HCT116 (cell line): ENCODE measurements at regions not wholly inside any gene's neighbourhood (a gene's known extent, or its start where the extent isn't known, plus 50 kb on each side); places are given as distances from the start of the nearest gene placed in this dataset.

ENCODE experiments used
- ATAC-seq: fragments of 200-7000 bp; cut with Tn5 transposase; 2 replicates; pipeline ENCODE4 v1.9.1; 2020; ENCODE audit warnings: mild to moderate bottlenecking, moderate library complexity
- BruUV-seq: library from RNA; stranded (reverse); fragments of 400-500 nt; replicated peaks from 2 replicates; lab custom pipeline; 2021; lab: Mats Ljungman, UMichigan
- CTCF ChIA-PET: fragments of 300-600 bp; sonication (Branson Sonifier 250); formaldehyde crosslinking; loops from one replicate; lab custom pipeline; 2021; ENCODE audit warnings: antibody characterized with exemption; lab: Charles Lee
- POLR2A ChIA-PET: fragments of 300-600, 350-600 bp; sonication (Branson Sonifier 250); formaldehyde crosslinking; loops from one replicate; lab custom pipeline; 2021; ENCODE audit warnings: antibody characterized with exemption; lab: Charles Lee
- RAD21 ChIA-PET, 2 experiments: fragments of 300-600 bp; sonication (Branson Sonifier 250); formaldehyde crosslinking; loops; one replicate each; lab custom pipeline; 2023; ENCODE audit warnings: low total read pairs in 2 of 2; ENCODE audit not compliant: uncharacterized antibody in 2 of 2, unreplicated experiment in 2 of 2, low non-redundant PET in 1 of 2; lab: Charles Lee
- DNase-seq: peaks from one replicate; pipeline ENCODE4 v3.0.0-alpha.2; 2010; ENCODE audit warnings: low read depth, low spot score
- H2AFZ ChIP-seq: fragments of 200-600 bp; shearing (Covaris generic), sonication (generic); 2 replicates; pipeline ENCODE4 v1.6.1; 2017; ENCODE audit warnings: low read depth, mixed run types, mixed read lengths, antibody characterized with exemption, low read length; ENCODE audit not compliant: poor library complexity, severe bottlenecking
- H3K27ac ChIP-seq: 2 replicates; pipeline ENCODE4 v1.5.1; 2012; ENCODE audit warnings: low read depth, low read length
- H3K27me3 ChIP-seq: fragments of 200-600 bp; sonication (generic); 2 replicates; pipeline ENCODE4 v1.6.1; 2016; ENCODE audit warnings: mixed run types, low read length, mixed read lengths; ENCODE audit not compliant: insufficient read depth
- H3K36me3 ChIP-seq, 2 experiments: fragments of 200-500 bp in 1 of 2; fragments of 200-600 bp in 1 of 2; sonication (Bioruptor generic) in 1 of 2; sonication (generic) in 1 of 2; 2 replicates each; pipeline versions ENCODE4 v1.5.1 to v1.6.1; 2014 to 2016; ENCODE audit warnings: low read length in 2 of 2, inconsistent platforms in 1 of 2, mixed read lengths in 1 of 2, mixed run types in 1 of 2; ENCODE audit not compliant: insufficient read depth in 2 of 2, control insufficient read depth in 1 of 2
- H3K4me1 ChIP-seq, 2 experiments: fragments of 200-600 bp in 1 of 2; sonication (generic) in 1 of 2; 2 replicates each; pipeline versions ENCODE4 v1.5.1 to v1.6.1; 2012 to 2017; ENCODE audit warnings: low read length in 2 of 2, inconsistent platforms in 1 of 2, mild to moderate bottlenecking in 1 of 2, mixed read lengths in 1 of 2, mixed run types in 1 of 2, moderate library complexity in 1 of 2; ENCODE audit not compliant: insufficient read depth in 2 of 2, control insufficient read depth in 1 of 2
- H3K4me2 ChIP-seq: fragments of 200-600 bp; sonication (generic); 2 replicates; pipeline ENCODE4 v1.6.1; 2017; ENCODE audit warnings: mixed run types, low read length, mixed read lengths
- H3K4me3 ChIP-seq, 2 experiments: fragments of 200-600 bp in 1 of 2; sonication (generic) in 1 of 2; replicated peaks in 1 of 2; 2 replicates each; pipeline ENCODE4 v1.5.1; 2011 to 2016; ENCODE audit warnings: low read length in 2 of 2, control low read depth in 1 of 2, low read depth in 1 of 2, mild to moderate bottlenecking in 1 of 2, mixed read lengths in 1 of 2, mixed run types in 1 of 2
- H3K79me2 ChIP-seq: fragments of 200-600 bp; sonication (generic); 2 replicates; pipeline ENCODE4 v1.6.1; 2017; ENCODE audit warnings: mild to moderate bottlenecking, mixed run types, low read length, moderate library complexity, mixed read lengths; ENCODE audit not compliant: insufficient read depth
- H3K9ac ChIP-seq: fragments of 200-600 bp; sonication (generic); 2 replicates; pipeline ENCODE4 v1.6.1; 2016; ENCODE audit warnings: low read length, mixed read lengths
- H3K9me2 ChIP-seq: fragments of 200-600 bp; sonication (generic), shearing (Covaris generic); 2 replicates; pipeline ENCODE4 v1.6.1; 2017; ENCODE audit warnings: mixed run types, mild to moderate bottlenecking, moderate library complexity; ENCODE audit not compliant: insufficient read depth
- H3K9me3 ChIP-seq, 2 experiments: fragments of 200-500 bp in 1 of 2; fragments of 200-600 bp in 1 of 2; sonication (Bioruptor generic) in 1 of 2; sonication (generic) in 1 of 2; 2 replicates each; pipeline ENCODE4 v1.6.1; 2014 to 2017; ENCODE audit warnings: low read length in 2 of 2, mixed read lengths in 2 of 2, inconsistent platforms in 1 of 2, low read depth in 1 of 2, mild to moderate bottlenecking in 1 of 2, mixed run types in 1 of 2, moderate library complexity in 1 of 2; ENCODE audit not compliant: control insufficient read depth in 1 of 2, insufficient read depth in 1 of 2
- H4K20me1 ChIP-seq: fragments of 200-600 bp; sonication (generic), shearing (Covaris generic); 2 replicates; pipeline ENCODE4 v1.6.1; 2017; ENCODE audit warnings: mixed run types, mild to moderate bottlenecking, moderate library complexity; ENCODE audit not compliant: insufficient read depth
- CBX3 ChIP-seq: IDR thresholded peaks from 2 replicates; pipeline ENCODE4 v1.6.1; 2012; ENCODE audit warnings: low read depth
- CTCF ChIP-seq, 3 experiments: fragments of 200-600 bp in 1 of 3; sonication (generic) in 1 of 3; IDR thresholded peaks in 2 of 3; conservative IDR thresholded peaks in 1 of 3; 2 replicates each; pipeline ENCODE4 v1.5.1; 2012 to 2017; ENCODE audit warnings: low read depth in 2 of 3, low read length in 2 of 3, antibody characterized with exemption in 1 of 3, borderline replicate concordance in 1 of 3, control low read depth in 1 of 3, mild to moderate bottlenecking in 1 of 3, mixed read lengths in 1 of 3, mixed run types in 1 of 3, moderate library complexity in 1 of 3; ENCODE audit not compliant: insufficient read depth in 1 of 3
- ELF1 ChIP-seq: IDR thresholded peaks from 2 replicates; pipeline ENCODE4 v1.6.1; 2012; ENCODE audit warnings: low read depth, borderline replicate concordance
- EZH2 ChIP-seq: fragments of 200-600 bp; sonication (generic); IDR thresholded peaks from 2 replicates; pipeline ENCODE4 v1.6.1; 2017; ENCODE audit warnings: antibody characterized with exemption, mixed run types
- EZH2phosphoT487 ChIP-seq: fragments of 200-600 bp; IDR thresholded peaks from 2 replicates; pipeline ENCODE4 v1.6.1; 2018; ENCODE audit warnings: antibody characterized with exemption, borderline replicate concordance
- FOSL1 ChIP-seq: IDR thresholded peaks from 2 replicates; pipeline ENCODE4 v1.6.1; 2012; ENCODE audit warnings: low read depth
- JUND ChIP-seq: IDR thresholded peaks from 2 replicates; pipeline ENCODE4 v1.6.1; 2012
- MAX ChIP-seq: IDR thresholded peaks from 2 replicates; pipeline ENCODE4 v1.6.1; 2012
- POLR2AphosphoS5 ChIP-seq: IDR thresholded peaks from 2 replicates; pipeline ENCODE4 v1.6.1; 2011; ENCODE audit warnings: mild to moderate bottlenecking, low read depth, low read length, moderate library complexity
- RAD21 ChIP-seq: IDR thresholded peaks from 2 replicates; pipeline ENCODE4 v1.6.1; 2012; ENCODE audit warnings: low read depth, mild to moderate bottlenecking
- SIN3A ChIP-seq: IDR thresholded peaks from 2 replicates; pipeline ENCODE4 v1.6.1; 2012; ENCODE audit warnings: low read depth
- SP1 ChIP-seq: IDR thresholded peaks from 2 replicates; pipeline ENCODE4 v1.6.1; 2012; ENCODE audit warnings: low read depth
- SRF ChIP-seq: IDR thresholded peaks from 2 replicates; pipeline ENCODE4 v1.6.1; 2012; ENCODE audit warnings: low read depth
- TCF7L2 ChIP-seq: IDR thresholded peaks from 2 replicates; pipeline ENCODE4 v1.7.0; 2011; ENCODE audit warnings: borderline replicate concordance, inconsistent platforms; ENCODE audit not compliant: insufficient read depth, insufficient read length; ENCODE audit errors: extremely low read depth
- YY1 ChIP-seq: IDR thresholded peaks from 2 replicates; pipeline ENCODE4 v1.6.1; 2011; ENCODE audit warnings: low read length, low read depth, moderate library complexity, mild to moderate bottlenecking; ENCODE audit not compliant: insufficient replicate concordance; ENCODE audit errors: extremely low read depth
- ZNF274 ChIP-seq: fragments of 200-500 bp; sonication (Bioruptor generic); IDR thresholded peaks from 2 replicates; pipeline ENCODE4 v1.6.1; 2014; ENCODE audit warnings: mild to moderate bottlenecking, low read depth, low read length, inconsistent platforms
- intact Hi-C: fragments of 100-400 bp; cut with micrococcal nuclease; formaldehyde crosslinking; loops from 2 replicates; pipeline ENCODE4 v1.10.0; 2022

- RAD21 ChIA-PET, result no interaction called here
- intact Hi-C loops, result no loop called here
- ATAC-seq (no peak), DNase-seq (no peak)
- no peak for TF ChIP-seq EZH2phosphoT487
- TF ChIP-seq POLR2AphosphoS5, result no peak
- no peak for TF ChIP-seq CBX3
- TF ChIP-seq ZNF274, result no peak
- TF ChIP-seq FOSL1, result no peak
- no peak for TF ChIP-seq SP1
- no peak for TF ChIP-seq YY1
- TF ChIP-seq EZH2, result no peak
- TF ChIP-seq RAD21, result no peak
- no peak for TF ChIP-seq MAX
- TF ChIP-seq JUND, result no peak
- TF ChIP-seq TCF7L2, result no peak
- no peak for TF ChIP-seq SRF
- TF ChIP-seq CTCF (IDR thresholded peaks at IDR 0.05 in 2 of 3, conservative IDR thresholded peaks at IDR 0.05 in 1 of 3; ENCODE audit: borderline replicate concordance in 1 of 3, insufficient read depth in 1 of 3, low read depth in 2 of 3, low read length in 2 of 3), result no peak
- TF ChIP-seq SIN3A, result no peak
- no peak for TF ChIP-seq ELF1
- BruUV-seq, result no TSS peak
- H3K36me3 ChIP-seq, result no peaks in the 10 kb centered on the region
- H3K9me2 ChIP-seq, result no peaks in the 10 kb centered on the region
- peaks cover 5 to 11% of the 10 kb centered on the region in 2 experiments; a peak in 2 of 4 replicates for H3K4me1 ChIP-seq
- no peaks in the 10 kb centered on the region for H3K9me3 ChIP-seq
- no peak overlapping the region for H3K4me2 ChIP-seq
- H3K4me3 ChIP-seq, result no peak overlapping the region
- H3K27ac ChIP-seq, result no peak overlapping the region
- H3K79me2 ChIP-seq, result no peaks in the 10 kb centered on the region
- no peak overlapping the region for H2AFZ ChIP-seq
- H3K27me3 ChIP-seq, result no peaks in the 10 kb centered on the region
- no peak overlapping the region for H3K9ac ChIP-seq
- H4K20me1 ChIP-seq, result no peaks in the 10 kb centered on the region
- POLR2A ChIA-PET, result no interaction called here
- CTCF ChIA-PET, result no interaction called here
These were observed 671.2 kb downstream of the LMO4 start for GRCh38 chr1:87999852-88000251.
